NCI-H187 (cell line): ENCODE measurements at regions not wholly inside any gene's neighbourhood (a gene's known extent, or its start where the extent isn't known, plus 50 kb on each side); places are given as distances from the start of the nearest gene placed in this dataset.

Experiments used
- DNase-seq, 2 experiments: peaks; one replicate each; lab custom pipeline; 2025; lab: John Stamatoyannopoulos, UW

- no peak for DNase-seq
These were observed 216.8 kb upstream of the POU3F1 start for GRCh38 chr1:38263438-38263837.

- no peak for DNase-seq
These were observed 215.0 kb upstream of the POU3F1 start for GRCh38 chr1:38261574-38261973.

- DNase-seq = no peak
These were observed 211.6 kb upstream of the POU3F1 start for GRCh38 chr1:38258085-38258627.

GRCh38 chr1:38257374-38257773, 210.8 kb upstream of the POU3F1 start:
- DNase-seq = no peak

- no peak for DNase-seq
These were observed 209.5 kb upstream of the POU3F1 start for GRCh38 chr1:38256072-38256471.

- no peak for DNase-seq
These were observed 206.7 kb upstream of the POU3F1 start for GRCh38 chr1:38253314-38253713.

- no peak for DNase-seq
These were observed 203.8 kb upstream of the POU3F1 start for GRCh38 chr1:38250356-38250755.

- DNase-seq = no peak
These were observed 202.4 kb upstream of the POU3F1 start for GRCh38 chr1:38249001-38249400.

- DNase-seq = no peak
These were observed 200.7 kb upstream of the POU3F1 start for GRCh38 chr1:38246955-38247952.

GRCh38 chr1:38244218-38244845, 197.7 kb upstream of the POU3F1 start:
- no peak for DNase-seq

- no peak for DNase-seq
These were observed 196.5 kb upstream of the POU3F1 start for GRCh38 chr1:38243106-38243505.

GRCh38 chr1:38242506-38242905, 195.9 kb upstream of the POU3F1 start:
- DNase-seq = no peak

- DNase-seq = no peak
These were observed 195.2 kb upstream of the POU3F1 start for GRCh38 chr1:38241594-38242334.

GRCh38 chr1:38240618-38241017, 194.0 kb upstream of the POU3F1 start:
- DNase-seq = no peak

GRCh38 chr1:38239258-38239835, 192.8 kb upstream of the POU3F1 start:
- DNase-seq = no peak

GRCh38 chr1:38238294-38238693, 191.7 kb upstream of the POU3F1 start:
- DNase-seq = no peak

GRCh38 chr1:38235705-38236104, 189.1 kb upstream of the POU3F1 start:
- DNase-seq = no peak

GRCh38 chr1:38231941-38232340, 185.3 kb upstream of the POU3F1 start:
- DNase-seq = no peak

GRCh38 chr1:38228718-38229117, 182.1 kb upstream of the POU3F1 start:
- DNase-seq = no peak

- no peak for DNase-seq
These were observed 179.2 kb upstream of the POU3F1 start for GRCh38 chr1:38225745-38226144.

GRCh38 chr1:38223391-38223790, 176.8 kb upstream of the POU3F1 start:
- no peak for DNase-seq

GRCh38 chr1:38222891-38223290, 176.3 kb upstream of the POU3F1 start:
- DNase-seq = no peak
